Liver (tissue), 3 donors: ENCODE measurements at regions not wholly inside any gene's neighbourhood (a gene's known extent, or its start where the extent isn't known, plus 50 kb on each side); places are given as distances from the start of the nearest gene placed in this dataset.

Experiments used
- GABPA ChIP-seq, 2 donors: IDR thresholded peaks in 1 of 2; conservative IDR thresholded peaks in 1 of 2; 2 replicates each; pipeline ENCODE4 v1.6.1; 2016; ENCODE audit warnings: antibody characterized with exemption in 2 of 2, mild to moderate bottlenecking in 1 of 2, moderate library complexity in 1 of 2
- YY1 ChIP-seq: IDR thresholded peaks from 2 replicates; pipeline ENCODE4 v1.6.1; 2016; ENCODE audit warnings: antibody characterized with exemption, mild to moderate bottlenecking
- TF ChIP-seq, protein P1 (sequence below): fragments of 150-350 bp; IDR thresholded peaks from 2 replicates; pipeline ENCODE4 v1.5.1; 2017; ENCODE audit warnings: improper control_type of control experiment, low read depth, low read length; ENCODE audit not compliant: missing input control
- TF ChIP-seq, protein P2 (sequence below): IDR thresholded peaks from 2 replicates; pipeline ENCODE4 v1.6.1; 2016; ENCODE audit warnings: antibody characterized with exemption
- TF ChIP-seq, protein P3 (sequence below): IDR thresholded peaks from 2 replicates; pipeline ENCODE4 v1.6.1; 2016; ENCODE audit warnings: antibody characterized with exemption, mild to moderate bottlenecking
- donor health status: healthy.
- donor health status: healthy.

DNA sequence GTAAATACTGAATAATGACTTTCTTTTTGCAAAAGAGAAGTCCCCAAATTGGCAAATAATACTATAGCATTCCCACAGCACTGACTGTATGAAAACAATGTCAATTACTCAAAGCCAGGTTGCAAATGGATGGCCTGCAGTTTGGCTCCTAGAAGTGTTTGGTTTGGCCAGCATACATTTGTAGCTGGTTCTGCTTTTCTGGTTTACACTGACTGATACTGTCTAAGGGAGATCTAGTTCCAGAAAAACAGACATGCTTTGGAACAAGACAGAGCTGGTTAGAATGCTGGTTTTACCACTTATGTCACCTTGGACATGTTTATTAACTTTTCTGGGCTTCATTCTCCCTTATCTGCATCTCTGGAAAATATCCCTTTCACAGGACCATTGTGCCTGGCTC, 81.5 kb upstream of the TRPM3 start:
- TF ChIP-seq, protein P1, sequence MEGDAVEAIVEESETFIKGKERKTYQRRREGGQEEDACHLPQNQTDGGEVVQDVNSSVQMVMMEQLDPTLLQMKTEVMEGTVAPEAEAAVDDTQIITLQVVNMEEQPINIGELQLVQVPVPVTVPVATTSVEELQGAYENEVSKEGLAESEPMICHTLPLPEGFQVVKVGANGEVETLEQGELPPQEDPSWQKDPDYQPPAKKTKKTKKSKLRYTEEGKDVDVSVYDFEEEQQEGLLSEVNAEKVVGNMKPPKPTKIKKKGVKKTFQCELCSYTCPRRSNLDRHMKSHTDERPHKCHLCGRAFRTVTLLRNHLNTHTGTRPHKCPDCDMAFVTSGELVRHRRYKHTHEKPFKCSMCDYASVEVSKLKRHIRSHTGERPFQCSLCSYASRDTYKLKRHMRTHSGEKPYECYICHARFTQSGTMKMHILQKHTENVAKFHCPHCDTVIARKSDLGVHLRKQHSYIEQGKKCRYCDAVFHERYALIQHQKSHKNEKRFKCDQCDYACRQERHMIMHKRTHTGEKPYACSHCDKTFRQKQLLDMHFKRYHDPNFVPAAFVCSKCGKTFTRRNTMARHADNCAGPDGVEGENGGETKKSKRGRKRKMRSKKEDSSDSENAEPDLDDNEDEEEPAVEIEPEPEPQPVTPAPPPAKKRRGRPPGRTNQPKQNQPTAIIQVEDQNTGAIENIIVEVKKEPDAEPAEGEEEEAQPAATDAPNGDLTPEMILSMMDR: no peak
- TF ChIP-seq YY1 (no peak), GABPA (IDR thresholded peaks at IDR 0.05 in 1 of 2, conservative IDR thresholded peaks at IDR 0.05 in 1 of 2) (no peak)
- TF ChIP-seq, protein P2, sequence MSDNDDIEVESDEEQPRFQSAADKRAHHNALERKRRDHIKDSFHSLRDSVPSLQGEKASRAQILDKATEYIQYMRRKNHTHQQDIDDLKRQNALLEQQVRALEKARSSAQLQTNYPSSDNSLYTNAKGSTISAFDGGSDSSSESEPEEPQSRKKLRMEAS: no peak
- TF ChIP-seq, protein P3, sequence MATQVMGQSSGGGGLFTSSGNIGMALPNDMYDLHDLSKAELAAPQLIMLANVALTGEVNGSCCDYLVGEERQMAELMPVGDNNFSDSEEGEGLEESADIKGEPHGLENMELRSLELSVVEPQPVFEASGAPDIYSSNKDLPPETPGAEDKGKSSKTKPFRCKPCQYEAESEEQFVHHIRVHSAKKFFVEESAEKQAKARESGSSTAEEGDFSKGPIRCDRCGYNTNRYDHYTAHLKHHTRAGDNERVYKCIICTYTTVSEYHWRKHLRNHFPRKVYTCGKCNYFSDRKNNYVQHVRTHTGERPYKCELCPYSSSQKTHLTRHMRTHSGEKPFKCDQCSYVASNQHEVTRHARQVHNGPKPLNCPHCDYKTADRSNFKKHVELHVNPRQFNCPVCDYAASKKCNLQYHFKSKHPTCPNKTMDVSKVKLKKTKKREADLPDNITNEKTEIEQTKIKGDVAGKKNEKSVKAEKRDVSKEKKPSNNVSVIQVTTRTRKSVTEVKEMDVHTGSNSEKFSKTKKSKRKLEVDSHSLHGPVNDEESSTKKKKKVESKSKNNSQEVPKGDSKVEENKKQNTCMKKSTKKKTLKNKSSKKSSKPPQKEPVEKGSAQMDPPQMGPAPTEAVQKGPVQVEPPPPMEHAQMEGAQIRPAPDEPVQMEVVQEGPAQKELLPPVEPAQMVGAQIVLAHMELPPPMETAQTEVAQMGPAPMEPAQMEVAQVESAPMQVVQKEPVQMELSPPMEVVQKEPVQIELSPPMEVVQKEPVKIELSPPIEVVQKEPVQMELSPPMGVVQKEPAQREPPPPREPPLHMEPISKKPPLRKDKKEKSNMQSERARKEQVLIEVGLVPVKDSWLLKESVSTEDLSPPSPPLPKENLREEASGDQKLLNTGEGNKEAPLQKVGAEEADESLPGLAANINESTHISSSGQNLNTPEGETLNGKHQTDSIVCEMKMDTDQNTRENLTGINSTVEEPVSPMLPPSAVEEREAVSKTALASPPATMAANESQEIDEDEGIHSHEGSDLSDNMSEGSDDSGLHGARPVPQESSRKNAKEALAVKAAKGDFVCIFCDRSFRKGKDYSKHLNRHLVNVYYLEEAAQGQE: no peak
